ENCODE measurements at regions not wholly inside any gene's neighbourhood (a gene's known extent, or its start where the extent isn't known, plus 50 kb on each side); places are given as distances from the start of the nearest gene placed in this dataset.

DNA sequence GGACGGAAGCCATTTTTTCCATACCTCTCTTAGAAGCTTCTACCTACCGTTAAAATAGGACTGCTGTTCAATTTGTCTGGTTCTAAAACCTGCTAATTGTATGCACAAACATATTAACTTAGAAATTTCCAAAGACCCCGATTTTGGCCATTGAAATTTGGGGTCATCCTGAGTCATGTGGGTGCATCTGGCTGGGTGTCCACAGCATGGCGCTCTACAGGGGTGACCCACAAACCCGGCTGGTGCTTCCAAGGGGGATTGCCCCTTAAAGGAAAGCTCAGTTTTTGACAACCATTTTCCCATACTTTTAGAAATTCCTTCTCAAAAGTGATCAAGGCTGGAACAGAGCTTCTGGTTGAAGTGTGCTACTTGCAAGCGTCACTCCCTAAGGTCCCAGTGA, 83.9 kb upstream of the EIF5 start:
- Histone ChIP-seq H2AFZ (replicated peaks; ENCODE audit: low read length, poor library complexity) (no peak overlapping the region), H4K5ac (ENCODE audit: low read depth, low read length) (no peak overlapping the region), H3K27me3 (ENCODE audit: control insufficient read depth, insufficient read depth, low read length) (peaks cover 10% of the 10 kb centered on the region), H3K56ac (ENCODE audit: extremely low read depth, insufficient read depth, low read length) (no peak overlapping the region), H2BK20ac (ENCODE audit: low read depth, low read length) (no peak overlapping the region), H3K14ac (replicated peaks; ENCODE audit: low read depth, low read length) (no peak overlapping the region), H3K4ac (ENCODE audit: low read depth, low read length) (no peak overlapping the region), H4K8ac (ENCODE audit: low read depth in 2 of 2, low read length in 2 of 2) (no peak overlapping the region), H3K4me3 (ENCODE audit: insufficient read depth, low read depth, low read length) (no peak overlapping the region), H3K4me2 (ENCODE audit: low read depth, low read length) (no peak overlapping the region), H3K36me3 (ENCODE audit: control insufficient read depth, insufficient read depth, low read length) (no peaks in the 10 kb centered on the region), H3K4me1 (ENCODE audit: control insufficient read depth, insufficient read depth, low read length) (peaks cover 6% of the 10 kb centered on the region), H3K18ac (ENCODE audit: low read depth, low read length) (no peak overlapping the region), H3K27ac (ENCODE audit: insufficient read depth, low read length) (no peak overlapping the region), H3K9me3 (ENCODE audit: control insufficient read depth, insufficient read depth, low read length) (peaks cover 4% of the 10 kb centered on the region), H3K23ac (ENCODE audit: low read depth, low read length) (no peak overlapping the region), H2BK120ac (ENCODE audit: low read depth, low read length) (no peak overlapping the region), H2AK5ac (ENCODE audit: low read depth, low read length) (no peak overlapping the region), H3K9me1 (ENCODE audit: insufficient read depth, low read length) (no peaks in the 10 kb centered on the region), H2BK5ac (ENCODE audit: low read depth, low read length, poor library complexity, severe bottlenecking) (no peak overlapping the region), H2BK15ac (ENCODE audit: low read depth, low read length) (no peak overlapping the region), H3K9ac (ENCODE audit: low read depth, low read length) (no peak overlapping the region), H2AK9ac (replicated peaks; ENCODE audit: low read depth, low read length, poor library complexity) (no peak overlapping the region), H4K91ac (ENCODE audit: insufficient read depth, low read depth, low read length) (no peak overlapping the region), H3K79me1 (ENCODE audit: low read depth in 1 of 2, low read length in 2 of 2) (no peaks in the 10 kb centered on the region), H4K20me1 (ENCODE audit: insufficient read depth, low read length) (no peaks in the 10 kb centered on the region)
- in situ Hi-C loops (cut with MboI; ENCODE audit: low sequenced_read_pairs): no loop called here
- intact Hi-C loops (cut with micrococcal nuclease): no loop called here
- POLR2A ChIA-PET (ENCODE audit: unreplicated experiment): interaction anchor here (0.7 kb wide), 1 partner anchor 109 kb away, joined by 3 read pairs; no protein-coding TSS in a partner anchor
- no TSS peak for BruUV-seq (replicated peaks)
- CTCF ChIA-PET: interaction anchor here (0.6 kb wide), 1 partner anchor 10 kb away, joined by 3 read pairs; no protein-coding TSS in a partner anchor
- DNase-seq: no peak
- TF ChIP-seq RFX5 (IDR thresholded peaks at IDR 0.05; ENCODE audit: low read depth, low read length): no peak
- TF ChIP-seq, protein P1, sequence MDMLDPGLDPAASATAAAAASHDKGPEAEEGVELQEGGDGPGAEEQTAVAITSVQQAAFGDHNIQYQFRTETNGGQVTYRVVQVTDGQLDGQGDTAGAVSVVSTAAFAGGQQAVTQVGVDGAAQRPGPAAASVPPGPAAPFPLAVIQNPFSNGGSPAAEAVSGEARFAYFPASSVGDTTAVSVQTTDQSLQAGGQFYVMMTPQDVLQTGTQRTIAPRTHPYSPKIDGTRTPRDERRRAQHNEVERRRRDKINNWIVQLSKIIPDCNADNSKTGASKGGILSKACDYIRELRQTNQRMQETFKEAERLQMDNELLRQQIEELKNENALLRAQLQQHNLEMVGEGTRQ (IDR thresholded peaks at IDR 0.05; ENCODE audit: low read depth, low read length): no peak
- no peak for TF ChIP-seq RCOR1 (IDR thresholded peaks at IDR 0.05; ENCODE audit: insufficient replicate concordance, low read length)
- TF ChIP-seq CEBPB (IDR thresholded peaks at IDR 0.05; ENCODE audit: low read depth, low read length): no peak
- no peak for TF ChIP-seq POLR2A (IDR thresholded peaks at IDR 0.05; ENCODE audit: low read depth, low read length)
- no peak for TF ChIP-seq RAD21 (IDR thresholded peaks at IDR 0.05; ENCODE audit: low read length)
- dilution Hi-C loops (cut with HindIII; ENCODE audit: low sequenced_read_pairs, unreplicated experiment): no loop called here
- no peak for ATAC-seq (ENCODE audit: low read depth)
- 0% methylated on average over 2 of the region's 6 CpGs; no CpG with 5 or more reads in 1 of the 2 experiments for WGBS, 2 experiments (ENCODE audit: extremely low coverage in 2 of 2, insufficient read length in 1 of 2)
